Uterus (tissue), 2 donors: ENCODE measurements at regions not wholly inside any gene's neighbourhood (a gene's known extent, or its start where the extent isn't known, plus 50 kb on each side); places are given as distances from the start of the nearest gene placed in this dataset.

ENCODE experiments used
- CTCF ChIP-seq, 4 experiments: fragments of 200-600 bp in 2 of 4; fragments of 450-650 bp in 2 of 4; sonication (generic) in 2 of 4; IDR thresholded peaks; one replicate each; pipeline ENCODE4 v1.5.1; 2016 to 2019; ENCODE audit warnings: antibody characterized with exemption in 4 of 4, mild to moderate bottlenecking in 2 of 4, moderate library complexity in 1 of 4
- POLR2A ChIP-seq, 2 donors: fragments of 450-650 bp; IDR thresholded peaks; one replicate each; pipeline ENCODE4 v1.6.1; 2016; ENCODE audit warnings: antibody characterized with exemption in 2 of 2, mild to moderate bottlenecking in 1 of 2, moderate library complexity in 1 of 2

GRCh38 chr12:61701471-61701870, 558.7 kb upstream of the USP15 start:
- TF ChIP-seq POLR2A (IDR thresholded peaks at IDR 0.05) (no peak), CTCF (IDR thresholded peaks at IDR 0.05) (no peak)
